ENCODE measurements at regions not wholly inside any gene's neighbourhood (a gene's known extent, or its start where the extent isn't known, plus 50 kb on each side); places are given as distances from the start of the nearest gene placed in this dataset.

- H3K9me3 Mint-ChIP-seq (ENCODE audit: unreplicated experiment) = no peaks in the 10 kb centered on the region
These were observed 1081.5 kb downstream of the VRK1 start for GRCh38 chr14:97878727-97879126.

GRCh38 chr14:97887690-97888089, 1090.5 kb downstream of the VRK1 start:
- Histone ChIP-seq H3K9ac (ENCODE audit: low read length) (no peak overlapping the region), H2AFZ (ENCODE audit: low read depth, low read length) (no peak overlapping the region), H3K9me3 (ENCODE audit: insufficient read depth, low read depth, low read length) (no peaks in the 10 kb centered on the region), H3K4me1 (ENCODE audit: insufficient read depth, low read length) (no peaks in the 10 kb centered on the region), H3K27ac (ENCODE audit: low read depth, low read length) (no peak overlapping the region), H3K79me2 (ENCODE audit: insufficient read depth, low read length) (no peaks in the 10 kb centered on the region), H3K4me3 (ENCODE audit: insufficient read depth, low read depth, low read length) (no peak overlapping the region), H3K36me3 (ENCODE audit: insufficient read depth, low read length) (no peaks in the 10 kb centered on the region), H3K27me3 (ENCODE audit: insufficient read depth, low read length) (no peaks in the 10 kb centered on the region), H4K20me1 (ENCODE audit: insufficient read depth, low read length) (no peaks in the 10 kb centered on the region), H3K4me2 (ENCODE audit: low read length) (no peak overlapping the region)
- TF ChIP-seq, protein P1, sequence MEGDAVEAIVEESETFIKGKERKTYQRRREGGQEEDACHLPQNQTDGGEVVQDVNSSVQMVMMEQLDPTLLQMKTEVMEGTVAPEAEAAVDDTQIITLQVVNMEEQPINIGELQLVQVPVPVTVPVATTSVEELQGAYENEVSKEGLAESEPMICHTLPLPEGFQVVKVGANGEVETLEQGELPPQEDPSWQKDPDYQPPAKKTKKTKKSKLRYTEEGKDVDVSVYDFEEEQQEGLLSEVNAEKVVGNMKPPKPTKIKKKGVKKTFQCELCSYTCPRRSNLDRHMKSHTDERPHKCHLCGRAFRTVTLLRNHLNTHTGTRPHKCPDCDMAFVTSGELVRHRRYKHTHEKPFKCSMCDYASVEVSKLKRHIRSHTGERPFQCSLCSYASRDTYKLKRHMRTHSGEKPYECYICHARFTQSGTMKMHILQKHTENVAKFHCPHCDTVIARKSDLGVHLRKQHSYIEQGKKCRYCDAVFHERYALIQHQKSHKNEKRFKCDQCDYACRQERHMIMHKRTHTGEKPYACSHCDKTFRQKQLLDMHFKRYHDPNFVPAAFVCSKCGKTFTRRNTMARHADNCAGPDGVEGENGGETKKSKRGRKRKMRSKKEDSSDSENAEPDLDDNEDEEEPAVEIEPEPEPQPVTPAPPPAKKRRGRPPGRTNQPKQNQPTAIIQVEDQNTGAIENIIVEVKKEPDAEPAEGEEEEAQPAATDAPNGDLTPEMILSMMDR (IDR thresholded peaks at IDR 0.05; ENCODE audit: insufficient read depth, low read depth, low read length) = no peak
- TF ChIP-seq EZH2 (IDR thresholded peaks at IDR 0.05; ENCODE audit: insufficient read depth, low read length) = no peak
- H3K27me3 Mint-ChIP-seq (ENCODE audit: low read depth, unreplicated experiment) = peaks cover 5% of the 10 kb centered on the region
- peaks cover 8% of the 10 kb centered on the region for H3K9me3 Mint-ChIP-seq (ENCODE audit: unreplicated experiment)
- FAIRE-seq (no peak), DNase-seq (ENCODE audit: low read depth) (no peak)
- H3K27ac Mint-ChIP-seq (ENCODE audit: unreplicated experiment) = no peak overlapping the region
- H3K4me1 Mint-ChIP-seq (ENCODE audit: low read depth, unreplicated experiment) = peaks cover 2% of the 10 kb centered on the region
- H3K36me3 Mint-ChIP-seq (ENCODE audit: low read depth, unreplicated experiment) = no peaks in the 10 kb centered on the region
- H3K4me3 Mint-ChIP-seq (ENCODE audit: unreplicated experiment) = no peak overlapping the region

More at GRCh38 chr14:97878727-97879126, 1081.5 kb downstream of the VRK1 start:
- FAIRE-seq = no peak
- Mint-ChIP-seq H3K36me3 (ENCODE audit: low read depth, unreplicated experiment) (no peaks in the 10 kb centered on the region), H3K4me3 (ENCODE audit: unreplicated experiment) (no peak overlapping the region), H3K27ac (ENCODE audit: unreplicated experiment) (no peak overlapping the region), H3K27me3 (ENCODE audit: low read depth, unreplicated experiment) (peaks cover 2% of the 10 kb centered on the region), H3K4me1 (ENCODE audit: low read depth, unreplicated experiment) (no peaks in the 10 kb centered on the region)
- Histone ChIP-seq H3K4me1 (ENCODE audit: insufficient read depth, low read length) (no peaks in the 10 kb centered on the region), H3K27me3 (ENCODE audit: insufficient read depth, low read length) (no peaks in the 10 kb centered on the region), H3K4me2 (ENCODE audit: low read length) (no peak overlapping the region), H3K36me3 (ENCODE audit: insufficient read depth, low read length) (no peaks in the 10 kb centered on the region), H3K4me3 (ENCODE audit: insufficient read depth, low read depth, low read length) (no peak overlapping the region), H3K27ac (ENCODE audit: low read depth, low read length) (no peak overlapping the region), H3K79me2 (ENCODE audit: insufficient read depth, low read length) (no peaks in the 10 kb centered on the region), H2AFZ (ENCODE audit: low read depth, low read length) (no peak overlapping the region), H4K20me1 (ENCODE audit: insufficient read depth, low read length) (no peaks in the 10 kb centered on the region), H3K9me3 (ENCODE audit: insufficient read depth, low read depth, low read length) (no peaks in the 10 kb centered on the region), H3K9ac (ENCODE audit: low read length) (no peak overlapping the region)
- peak; percentile 67 for DNase-seq (ENCODE audit: low read depth)
- TF ChIP-seq, protein P1 (IDR thresholded peaks at IDR 0.05; ENCODE audit: insufficient read depth, low read depth, low read length) = no peak
- TF ChIP-seq EZH2 (IDR thresholded peaks at IDR 0.05; ENCODE audit: insufficient read depth, low read length) = no peak

DNA sequence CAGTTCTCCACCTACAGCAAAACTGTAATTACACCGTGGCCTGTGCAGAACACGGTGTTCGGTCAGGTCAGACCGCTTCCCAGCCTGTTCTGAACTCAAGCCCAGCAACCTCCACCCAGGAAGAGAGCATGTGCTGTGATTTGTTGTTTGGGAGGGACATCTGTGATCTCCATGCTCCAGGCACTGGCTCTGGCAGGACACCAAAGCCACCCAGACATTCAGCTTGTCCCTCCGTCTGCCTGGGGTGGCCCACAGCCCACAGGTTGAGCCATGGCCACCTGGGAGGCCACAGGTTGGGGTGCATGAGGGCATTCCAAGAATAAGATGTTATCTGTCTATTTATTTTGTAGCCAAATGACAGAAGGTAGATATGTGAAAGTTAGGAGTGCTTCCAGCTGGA, 1091.1 kb downstream of the VRK1 start:
- TF ChIP-seq, protein P1 (IDR thresholded peaks at IDR 0.05; ENCODE audit: insufficient read depth, low read depth, low read length) = no peak
- TF ChIP-seq EZH2 (IDR thresholded peaks at IDR 0.05; ENCODE audit: insufficient read depth, low read length) = no peak
- Histone ChIP-seq H3K27me3 (ENCODE audit: insufficient read depth, low read length) (no peaks in the 10 kb centered on the region), H3K27ac (ENCODE audit: low read depth, low read length) (no peak overlapping the region), H2AFZ (ENCODE audit: low read depth, low read length) (no peak overlapping the region), H3K4me1 (ENCODE audit: insufficient read depth, low read length) (no peaks in the 10 kb centered on the region), H3K4me2 (ENCODE audit: low read length) (no peak overlapping the region), H3K9ac (ENCODE audit: low read length) (no peak overlapping the region), H3K36me3 (ENCODE audit: insufficient read depth, low read length) (no peaks in the 10 kb centered on the region), H3K4me3 (ENCODE audit: insufficient read depth, low read depth, low read length) (no peak overlapping the region), H3K9me3 (ENCODE audit: insufficient read depth, low read depth, low read length) (no peaks in the 10 kb centered on the region), H3K79me2 (ENCODE audit: insufficient read depth, low read length) (no peaks in the 10 kb centered on the region), H4K20me1 (ENCODE audit: insufficient read depth, low read length) (no peaks in the 10 kb centered on the region)
- H3K27me3 Mint-ChIP-seq (ENCODE audit: low read depth, unreplicated experiment) = peaks cover 5% of the 10 kb centered on the region
- peaks cover 8% of the 10 kb centered on the region for H3K9me3 Mint-ChIP-seq (ENCODE audit: unreplicated experiment)
- H3K36me3 Mint-ChIP-seq (ENCODE audit: low read depth, unreplicated experiment) = no peaks in the 10 kb centered on the region
- no peak for FAIRE-seq
- DNase-seq (ENCODE audit: low read depth) = no peak
- H3K4me3 Mint-ChIP-seq (ENCODE audit: unreplicated experiment) = no peak overlapping the region
- no peak overlapping the region for H3K27ac Mint-ChIP-seq (ENCODE audit: unreplicated experiment)
- peaks cover 3% of the 10 kb centered on the region for H3K4me1 Mint-ChIP-seq (ENCODE audit: low read depth, unreplicated experiment)

Data from astrocyte (in vitro differentiated cells and primary cell).